GF-D8 (cell line): ENCODE measurements at regions not wholly inside any gene's neighbourhood (a gene's known extent, or its start where the extent isn't known, plus 50 kb on each side); places are given as distances from the start of the nearest gene placed in this dataset.
"Not testable (repeated sequence)": the region's sequence is repeated elsewhere in the genome, so short reads cannot be mapped to it uniquely, and the experiment has no call there.

Experiments
- DNase-seq: peaks from one replicate; lab custom pipeline; 2025; lab: John Stamatoyannopoulos, UW

DNA sequence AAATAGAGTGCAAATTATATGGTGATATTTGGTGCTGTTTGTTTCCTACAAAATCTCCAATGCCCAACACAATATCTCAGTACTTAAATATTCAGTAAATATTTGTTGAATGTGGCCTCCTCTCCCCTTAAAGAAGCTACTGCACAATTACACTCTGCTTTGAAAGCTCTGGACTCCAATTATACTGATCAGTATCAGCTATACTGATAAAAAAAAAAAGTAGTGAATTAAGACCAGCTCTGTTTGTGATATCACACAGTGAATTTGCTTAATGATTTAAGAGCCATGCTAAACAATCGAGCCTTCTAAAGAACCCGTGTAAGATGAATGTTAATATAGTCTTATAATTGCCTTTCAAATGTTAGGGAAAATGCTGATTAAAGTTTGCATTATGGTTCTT is 543.2 kb upstream of the API5 start:
- no peak for DNase-seq

DNA sequence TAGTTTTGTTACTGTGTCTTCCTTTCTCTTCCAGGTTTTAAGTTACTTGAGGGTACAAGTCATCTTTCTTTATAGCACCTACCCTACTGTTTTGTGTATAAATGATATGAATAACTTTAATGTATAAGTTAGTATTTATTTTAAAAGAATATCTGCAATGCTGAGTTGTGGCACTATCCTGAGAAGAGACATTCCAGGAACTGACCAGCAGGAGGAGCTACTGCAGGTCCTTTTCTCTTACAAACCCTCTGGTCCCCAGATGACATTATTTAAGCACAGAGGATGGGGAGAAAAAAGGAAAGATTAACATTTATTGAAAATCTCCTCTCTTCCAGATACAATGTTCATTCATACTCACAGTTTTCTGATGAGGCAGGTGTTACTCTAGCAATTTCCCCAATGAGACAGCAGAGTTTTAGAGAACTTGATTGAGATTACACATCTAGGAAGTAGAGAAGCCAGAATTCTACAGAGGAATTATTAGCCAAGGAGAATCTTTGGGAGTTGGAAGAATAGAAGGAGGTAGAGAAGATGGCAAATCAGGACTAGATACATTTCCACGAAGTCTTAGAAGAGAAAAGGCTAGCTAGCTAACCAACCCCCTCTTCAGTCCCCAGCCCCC is 541.2 kb upstream of the API5 start:
- DNase-seq, result no peak

DNA sequence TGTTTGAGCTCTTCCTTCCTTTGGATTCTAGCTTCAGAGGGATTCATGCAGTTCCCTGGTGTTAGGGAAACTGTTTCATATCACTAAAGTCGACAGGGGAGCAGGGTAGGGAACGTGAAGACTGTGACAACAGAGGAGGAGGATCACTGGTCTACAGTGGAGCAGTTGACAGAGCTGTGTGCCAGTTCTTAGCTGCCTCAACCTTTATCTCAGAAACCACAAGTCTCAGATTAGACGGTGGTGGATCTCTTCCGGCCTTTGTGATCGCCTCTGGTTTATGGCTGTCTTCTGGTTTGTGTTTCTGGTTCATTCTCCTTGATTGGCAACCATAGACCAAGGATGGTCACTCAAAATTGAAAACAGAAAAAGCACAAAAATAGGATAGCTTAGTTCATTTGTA is 538.9 kb upstream of the API5 start:
- DNase-seq, result no peak

DNA sequence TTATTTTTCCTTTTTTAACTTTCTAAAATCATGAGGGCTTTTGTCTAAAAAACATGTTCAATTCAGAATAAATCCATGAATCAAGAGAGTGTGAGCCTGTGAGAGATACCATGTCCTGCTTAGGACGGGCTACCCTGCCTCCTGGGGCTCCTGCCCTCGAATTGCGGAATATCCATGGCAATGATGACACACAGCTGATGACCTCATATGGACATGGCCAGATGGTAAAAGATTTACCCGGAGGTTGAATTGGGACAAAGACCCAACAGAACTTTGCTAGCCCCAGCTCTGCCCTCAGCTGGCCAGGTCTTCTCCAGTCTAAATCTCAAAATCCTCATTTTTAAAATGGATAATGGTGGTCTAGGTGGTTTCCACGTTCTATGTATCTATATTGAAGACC is 538.1 kb upstream of the API5 start:
- DNase-seq, result no peak

DNA sequence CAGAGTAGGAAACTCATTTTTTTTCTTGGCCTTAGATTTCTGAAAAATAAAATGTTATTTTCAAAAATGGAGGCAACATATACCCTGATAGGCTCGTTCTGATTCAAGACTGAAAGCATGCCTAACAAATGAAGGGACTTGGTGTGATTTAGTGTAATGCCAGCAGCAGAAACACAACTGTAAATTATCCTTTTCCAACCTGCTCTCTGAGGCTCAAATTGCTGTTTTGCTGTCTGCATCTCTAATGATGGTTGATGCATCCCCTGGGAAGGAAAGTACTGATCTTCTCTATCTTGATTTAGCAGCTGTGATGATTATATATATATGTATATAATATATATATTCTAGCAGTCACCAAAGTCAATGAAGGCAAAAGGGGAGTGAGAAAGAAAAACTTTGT is 537.2 kb upstream of the API5 start:
- DNase-seq, result no peak

DNA sequence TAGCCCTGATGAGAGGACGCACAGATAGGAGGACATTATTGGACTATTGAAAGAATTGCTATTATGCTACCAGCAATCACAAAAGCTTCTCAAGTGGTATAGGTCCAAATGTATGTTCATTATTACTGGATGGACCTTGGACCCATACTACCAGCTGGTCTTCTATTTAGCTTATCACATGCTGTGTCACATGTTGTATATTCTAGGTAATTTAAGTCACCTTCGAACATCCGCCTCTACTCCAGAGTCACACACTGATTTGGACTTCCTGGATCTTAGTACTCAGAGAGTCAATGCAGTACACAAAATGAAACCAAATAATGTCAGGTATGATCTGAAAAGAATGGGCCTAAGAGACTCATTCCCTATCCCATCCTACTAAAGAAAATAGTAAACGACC is 534.0 kb upstream of the API5 start:
- no peak for DNase-seq

DNA sequence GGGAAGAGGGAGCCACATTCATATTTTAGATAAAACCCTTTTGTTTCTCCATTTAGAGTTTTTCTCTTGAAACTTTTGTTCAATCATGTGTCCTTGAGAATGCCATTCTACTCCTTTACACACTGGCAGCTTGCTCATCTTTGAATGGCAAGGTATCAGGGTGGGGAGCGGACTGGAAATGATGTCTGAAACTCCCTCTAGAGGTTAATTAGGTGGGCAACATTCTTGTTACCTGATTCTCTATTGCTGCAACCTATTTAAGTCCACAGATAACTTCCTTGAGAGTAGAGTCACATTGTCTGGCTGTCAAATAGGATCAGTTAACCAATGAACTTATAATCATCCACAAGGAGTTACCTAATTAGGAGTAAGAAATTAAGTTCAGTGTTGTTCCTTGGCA is 533.6 kb upstream of the API5 start:
- DNase-seq, result no peak

DNA sequence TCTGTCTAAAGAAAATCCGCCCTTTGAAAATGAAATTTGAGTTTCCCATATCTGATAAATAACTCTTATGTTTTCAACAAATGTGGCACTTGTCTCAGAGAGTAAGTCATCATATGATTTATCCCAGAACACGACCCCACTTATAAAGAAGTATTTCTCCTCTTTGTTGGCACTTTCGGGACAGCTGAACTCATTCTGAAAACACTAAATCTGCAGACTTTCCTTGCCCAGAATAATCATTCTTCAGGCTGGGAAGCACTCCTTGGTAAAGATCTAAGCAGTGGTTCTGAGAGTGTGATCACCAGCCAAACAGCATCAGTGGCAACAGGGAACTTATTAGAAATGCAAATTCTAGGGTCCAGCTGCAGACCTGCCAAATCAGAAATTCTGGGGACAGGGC is 532.2 kb upstream of the API5 start:
- no peak for DNase-seq

DNA sequence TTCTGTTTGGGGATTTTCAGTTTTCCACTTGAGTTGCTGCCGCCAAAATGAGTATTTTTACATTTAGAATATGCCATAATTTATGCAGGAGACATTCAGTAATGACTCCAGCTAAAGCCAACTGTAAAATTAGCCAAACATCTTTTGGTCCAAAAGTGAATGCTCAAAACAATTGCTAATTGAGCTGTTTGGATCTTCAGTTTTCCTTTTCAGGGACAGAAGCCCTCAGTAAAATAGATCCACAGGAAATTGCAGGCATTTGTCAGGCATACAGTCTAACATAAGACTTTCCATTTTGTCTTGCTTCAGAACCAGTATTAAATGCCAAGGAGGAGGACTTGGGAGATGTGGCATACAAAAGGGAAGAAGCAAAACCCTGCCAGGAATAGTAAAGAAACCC is 524.8 kb upstream of the API5 start:
- DNase-seq, result no peak

DNA sequence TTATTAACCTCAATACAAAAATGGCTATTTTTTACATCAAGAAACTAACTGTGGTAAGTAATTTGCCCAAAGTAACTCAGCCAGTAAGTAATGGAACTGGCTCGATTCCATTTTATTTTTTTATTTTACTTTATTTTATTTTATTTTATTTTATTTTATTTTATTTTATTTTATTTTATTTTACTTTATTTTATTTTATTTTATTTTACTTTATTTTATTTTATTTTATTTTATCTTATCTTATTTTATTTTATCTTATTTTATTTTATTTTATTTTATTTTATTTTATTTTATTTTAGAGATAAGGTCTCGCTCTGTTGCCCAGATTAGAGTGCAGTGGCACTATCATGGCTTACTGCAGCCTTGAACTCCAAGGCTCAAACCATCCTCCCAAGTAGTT is 516.3 kb upstream of the API5 start:
- DNase-seq, result not testable (repeated sequence)

DNA sequence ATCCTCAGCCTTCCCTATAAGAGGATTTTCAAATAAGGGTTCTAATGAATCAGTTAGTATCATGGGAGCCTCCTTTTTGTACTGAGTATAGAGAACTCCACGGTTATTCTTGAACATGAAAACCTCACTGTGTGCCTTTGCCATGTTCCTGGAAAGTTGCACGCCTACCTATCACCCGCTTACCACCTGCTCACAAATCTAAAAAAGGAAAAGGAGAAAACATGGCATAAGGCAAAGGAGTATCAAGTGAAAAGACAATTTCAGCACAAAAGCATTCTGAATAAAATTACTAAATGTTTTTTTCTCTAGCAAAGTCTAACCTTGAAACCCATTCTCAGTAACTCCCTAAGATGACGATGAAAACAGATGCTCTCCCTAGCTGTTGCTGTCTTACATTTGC is 511.8 kb upstream of the API5 start:
- no peak for DNase-seq

DNA sequence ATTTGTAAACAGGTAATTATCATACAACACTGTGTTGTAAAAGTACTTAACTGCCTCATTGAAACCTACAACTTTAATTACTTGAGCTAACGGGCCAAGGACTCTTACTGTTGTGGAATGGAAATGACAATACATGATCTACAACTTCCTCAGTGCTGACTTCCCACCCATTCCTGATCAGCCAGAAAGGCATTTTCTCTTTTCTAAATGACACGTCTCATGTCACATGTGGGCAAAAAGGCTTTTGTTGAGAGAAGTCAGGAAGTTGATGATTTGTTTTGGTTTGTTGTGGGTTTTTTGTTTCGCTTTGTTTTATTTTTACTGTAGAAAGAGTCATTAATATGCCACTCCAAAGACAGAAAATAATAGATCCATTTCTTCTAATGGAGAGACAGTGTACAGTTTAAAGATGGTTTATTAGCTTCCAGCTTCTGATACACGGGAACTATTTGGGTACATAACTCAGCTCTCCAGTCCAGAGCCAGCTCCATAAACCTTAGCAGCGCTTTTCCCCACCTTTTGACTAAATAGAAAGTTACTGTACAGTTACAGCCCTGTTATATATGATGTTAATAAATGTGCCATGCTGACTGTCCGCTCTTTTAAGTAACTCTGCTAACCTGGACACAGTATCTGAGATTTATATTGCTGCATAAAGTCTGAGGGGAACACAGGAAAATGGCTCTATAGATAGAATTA is 509.4 kb upstream of the API5 start:
- no peak for DNase-seq

DNA sequence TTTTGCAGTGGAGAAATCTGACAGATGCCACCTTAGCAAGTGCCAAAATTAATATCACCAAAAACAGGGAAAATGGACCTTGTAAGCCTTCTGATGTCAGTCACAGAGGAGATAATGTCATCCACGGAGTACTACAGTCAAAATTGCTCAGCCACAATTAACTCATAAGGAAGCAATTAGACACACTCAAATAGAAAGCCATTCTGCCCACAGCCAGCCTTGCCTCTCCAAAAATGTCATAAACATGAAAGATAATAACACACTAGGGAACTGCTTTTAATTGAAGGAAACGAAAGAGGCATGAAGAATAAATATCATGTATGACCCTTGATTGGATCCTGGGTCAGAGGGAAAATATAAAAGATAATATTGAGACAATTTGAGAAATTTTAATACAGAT is 505.6 kb upstream of the API5 start:
- DNase-seq, result no peak

DNA sequence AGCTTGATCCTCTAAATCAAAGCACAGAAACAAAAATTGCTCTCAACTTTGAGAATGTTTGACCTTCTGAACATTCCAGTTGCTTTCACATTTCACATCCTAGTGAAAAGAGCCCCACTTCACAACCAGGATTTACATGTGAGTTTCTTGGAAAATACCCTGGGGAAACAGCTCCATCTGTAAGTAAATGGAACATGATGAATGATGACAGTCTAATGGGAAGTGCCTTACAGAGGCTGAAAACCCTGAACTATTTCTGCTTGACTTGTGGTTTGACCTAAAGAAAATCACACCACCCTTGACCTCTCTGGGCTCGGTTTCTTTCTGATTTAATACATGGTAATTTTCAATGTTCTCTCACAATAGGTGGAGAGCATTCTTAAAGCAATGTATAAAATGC is 499.4 kb upstream of the API5 start:
- no peak for DNase-seq

DNA sequence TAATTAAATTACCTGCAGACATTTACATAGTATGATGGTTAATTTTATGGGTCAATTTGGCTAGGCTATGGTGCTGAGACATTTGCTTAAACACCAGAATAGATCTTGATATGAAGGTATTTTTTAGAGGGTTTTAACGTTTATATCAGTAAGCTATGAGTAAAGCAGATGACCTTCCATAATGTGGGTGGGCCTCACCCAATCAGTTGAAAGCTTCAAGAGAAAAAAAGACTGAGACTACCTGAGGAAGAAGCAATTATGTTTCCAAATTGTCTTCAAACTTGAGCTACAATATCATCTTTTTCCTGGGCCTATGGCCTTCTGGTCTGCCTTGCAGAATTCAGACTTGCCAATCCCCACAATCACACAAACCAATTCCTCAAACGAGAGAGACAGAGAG is 498.8 kb upstream of the API5 start:
- DNase-seq, result no peak

DNA sequence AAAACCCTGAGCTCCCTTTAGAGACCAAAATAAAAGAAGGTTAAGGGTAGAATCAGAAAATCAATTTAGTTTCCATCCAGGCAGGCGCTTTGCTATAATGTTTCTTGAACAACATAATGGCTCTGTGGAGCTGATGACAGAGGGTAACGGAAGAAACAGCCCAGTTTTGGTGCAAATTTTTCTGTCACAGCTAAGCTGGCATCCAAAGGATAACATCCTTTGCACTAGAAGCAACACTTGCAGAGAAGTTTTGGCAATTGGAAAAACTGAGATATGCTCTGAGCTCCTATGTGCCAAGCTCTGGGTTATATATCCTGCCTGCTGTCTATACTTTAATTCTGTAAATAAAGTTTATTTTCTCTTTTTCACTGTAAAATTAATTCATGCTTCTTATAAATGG is 495.3 kb upstream of the API5 start:
- no peak for DNase-seq

DNA sequence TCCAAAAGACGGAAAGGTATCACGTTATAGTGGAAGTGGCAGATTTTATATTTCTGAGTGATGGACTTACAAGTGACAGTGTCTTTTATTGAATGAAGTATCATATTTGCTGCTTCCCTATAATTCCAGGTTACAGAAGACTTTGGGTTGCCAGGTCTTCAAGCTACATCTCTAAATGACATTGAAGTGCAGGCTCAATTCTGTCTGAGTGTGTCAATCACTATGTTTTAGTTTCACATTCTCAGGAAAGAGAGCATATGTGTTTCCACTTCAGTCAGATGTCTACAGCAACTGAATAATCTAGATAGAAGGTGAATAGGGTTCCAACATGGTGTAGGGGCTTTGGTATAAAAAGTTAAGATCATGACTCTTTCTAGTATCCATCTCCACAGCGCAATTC is 492.7 kb upstream of the API5 start:
- DNase-seq, result no peak

DNA sequence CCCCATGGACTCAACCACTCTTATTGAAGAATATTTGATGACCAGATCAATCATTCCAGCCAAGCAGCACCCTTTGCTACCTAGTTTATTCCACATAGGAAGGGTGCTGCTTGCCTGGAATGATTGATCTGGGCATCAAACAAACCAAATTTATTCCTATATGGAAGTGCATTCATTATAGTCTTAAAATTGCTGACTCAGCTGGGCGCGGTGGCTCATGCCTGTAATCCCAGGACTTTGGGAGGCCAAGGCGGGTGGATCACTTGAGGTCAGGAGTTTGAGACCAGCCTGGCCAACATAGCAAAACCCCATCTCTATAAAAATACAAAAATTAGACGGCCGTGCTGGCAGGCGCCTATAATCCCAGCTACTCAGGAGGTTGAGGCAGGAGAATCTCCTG is 489.6 kb upstream of the API5 start:
- not testable (repeated sequence) for DNase-seq

DNA sequence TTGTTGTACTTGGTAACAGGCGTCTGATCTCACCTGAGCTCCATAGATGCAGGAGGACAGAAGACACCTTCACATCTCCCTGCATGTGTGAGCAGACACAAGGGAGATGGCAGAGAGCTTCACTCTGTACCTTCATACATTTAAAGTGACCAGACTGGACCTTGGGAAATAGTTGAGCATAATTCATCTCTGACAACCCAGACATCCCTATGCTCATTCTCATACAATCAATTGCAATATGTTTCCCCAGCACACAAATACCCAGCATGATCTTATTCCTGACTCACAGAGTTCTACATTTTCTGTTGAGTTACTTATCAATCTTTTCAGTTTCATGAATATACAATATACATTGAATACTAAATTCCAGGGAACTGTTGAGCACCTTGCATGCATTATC is 488.2 kb upstream of the API5 start:
- no peak for DNase-seq

DNA sequence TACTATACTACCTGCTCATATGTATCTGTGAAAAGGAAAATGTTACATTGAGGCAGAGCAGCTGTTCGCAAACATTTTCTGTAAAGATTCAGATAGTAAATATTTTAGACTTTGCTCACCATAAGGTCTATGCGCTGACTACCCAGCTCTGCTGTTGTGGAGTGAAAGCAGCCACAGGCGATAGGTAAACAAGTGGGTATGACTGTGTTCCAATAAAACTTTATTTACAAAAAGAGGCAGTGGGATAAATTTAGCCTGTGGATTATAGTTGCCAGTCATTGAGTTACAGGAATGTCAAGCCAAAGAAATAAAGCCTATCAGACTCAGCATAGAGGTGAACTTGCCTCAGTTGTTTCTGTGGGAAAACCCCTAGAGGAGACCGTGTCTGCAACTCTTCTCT is 487.7 kb upstream of the API5 start:
- DNase-seq, result no peak

DNA sequence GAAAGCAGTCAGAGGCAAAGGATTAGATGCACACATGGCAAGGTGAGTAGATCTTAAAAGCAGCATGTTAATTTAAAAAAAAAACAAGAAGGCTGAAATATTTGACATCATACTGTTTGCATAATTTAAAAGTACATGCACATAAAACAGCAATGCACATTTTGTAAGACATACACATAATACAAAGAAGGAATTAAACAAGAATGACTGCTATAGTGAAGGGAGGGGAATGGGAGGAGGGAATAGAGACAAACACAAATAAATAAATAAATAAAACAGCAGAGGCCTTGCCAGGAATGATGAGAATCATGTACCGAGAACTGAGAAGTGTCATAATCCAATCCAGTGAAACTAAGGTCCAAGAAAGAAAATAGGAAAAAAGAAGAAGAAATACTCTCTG is 486.2 kb upstream of the API5 start:
- no peak for DNase-seq

DNA sequence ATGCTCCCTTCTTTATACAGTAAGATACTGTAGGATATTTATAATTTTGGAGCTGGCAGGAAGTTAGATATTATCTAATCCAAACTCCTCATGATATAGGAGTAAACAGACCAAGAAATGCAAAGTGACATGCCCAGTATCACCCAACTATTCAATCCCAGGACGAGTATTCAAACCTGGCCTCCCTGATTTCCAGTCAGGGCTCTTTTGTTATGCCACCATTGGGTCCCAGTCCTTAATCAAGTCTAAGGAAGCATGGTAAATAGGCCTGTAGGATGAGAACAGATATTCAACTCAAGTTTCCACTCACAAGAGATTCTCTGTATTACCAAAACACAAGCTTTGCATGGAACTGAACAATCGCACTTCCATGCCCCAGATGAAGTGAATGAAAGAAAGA is 484.0 kb upstream of the API5 start:
- no peak for DNase-seq

DNA sequence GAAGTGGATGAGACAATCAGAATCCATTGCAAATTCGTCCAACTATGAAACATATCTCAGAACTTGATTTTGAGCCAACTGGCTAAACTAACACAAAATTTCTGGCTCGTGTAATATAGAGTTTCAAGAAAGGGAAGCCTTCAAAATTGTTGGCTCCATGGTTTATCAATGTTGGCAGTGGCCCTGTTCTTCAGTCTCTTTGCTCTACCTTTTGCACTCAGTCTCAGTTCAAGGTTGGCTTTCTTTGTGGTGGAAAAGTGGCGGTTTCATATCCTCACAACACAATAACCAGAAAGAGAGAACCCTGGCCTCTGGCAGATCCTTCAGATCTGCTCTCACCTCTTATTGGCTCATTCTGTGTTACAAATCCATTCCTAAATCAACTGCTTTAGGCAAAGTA is 473.8 kb upstream of the API5 start:
- no peak for DNase-seq

DNA sequence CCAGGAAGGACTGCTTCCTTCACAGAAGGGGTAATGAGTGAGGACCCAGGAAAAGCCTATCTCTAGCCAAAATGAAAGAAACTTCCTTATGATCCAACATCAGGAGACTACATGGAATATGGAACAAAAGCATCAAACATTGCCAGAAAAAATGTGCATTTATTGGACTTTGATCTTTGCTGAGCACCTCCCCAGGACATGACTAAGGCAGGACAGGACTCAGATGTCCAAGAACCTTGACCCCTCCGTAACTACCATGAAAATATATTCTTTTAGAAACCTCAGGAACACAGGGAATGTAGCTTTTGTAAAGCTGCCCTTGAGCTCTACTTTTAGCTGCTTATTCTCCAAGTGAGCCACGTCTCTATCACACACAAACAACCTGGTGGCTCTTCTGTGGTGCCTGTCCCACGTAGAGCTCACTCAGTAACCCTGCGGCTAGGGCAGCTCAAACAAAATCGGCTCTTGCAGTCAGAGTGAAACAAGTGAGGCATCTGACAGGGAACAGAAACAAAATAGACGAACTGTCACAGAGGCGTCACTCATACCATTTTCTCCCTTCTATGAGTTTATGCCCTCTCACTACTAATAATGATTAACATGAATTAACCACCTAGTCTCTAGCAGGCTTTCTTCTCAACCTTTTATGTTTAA is 471.5 kb upstream of the API5 start:
- DNase-seq, result no peak
